GM12878 (cell line): ENCODE measurements at regions not wholly inside any gene's neighbourhood (a gene's known extent, or its start where the extent isn't known, plus 50 kb on each side); places are given as distances from the start of the nearest gene placed in this dataset.

Source experiments
- TF ChIP-seq, protein P1 (sequence below), 3 experiments: IDR thresholded peaks in 2 of 3; conservative IDR thresholded peaks in 1 of 3; 2 replicates each; pipeline ENCODE4 v1.5.1; 2011; ENCODE audit warnings: low read depth in 3 of 3, low read length in 3 of 3, mild to moderate bottlenecking in 3 of 3, control low read depth in 2 of 3, moderate library complexity in 2 of 3, inconsistent platforms in 1 of 3, mixed read lengths in 1 of 3; ENCODE audit not compliant: control insufficient read depth in 2 of 3, insufficient read depth in 1 of 3; ENCODE audit errors: extremely low read depth in 1 of 3
- TF ChIP-seq, protein P2 (sequence below): fragments of 450-650 bp; IDR thresholded peaks from 2 replicates; pipeline ENCODE4 v1.6.1; 2016; ENCODE audit warnings: mild to moderate bottlenecking

DNA sequence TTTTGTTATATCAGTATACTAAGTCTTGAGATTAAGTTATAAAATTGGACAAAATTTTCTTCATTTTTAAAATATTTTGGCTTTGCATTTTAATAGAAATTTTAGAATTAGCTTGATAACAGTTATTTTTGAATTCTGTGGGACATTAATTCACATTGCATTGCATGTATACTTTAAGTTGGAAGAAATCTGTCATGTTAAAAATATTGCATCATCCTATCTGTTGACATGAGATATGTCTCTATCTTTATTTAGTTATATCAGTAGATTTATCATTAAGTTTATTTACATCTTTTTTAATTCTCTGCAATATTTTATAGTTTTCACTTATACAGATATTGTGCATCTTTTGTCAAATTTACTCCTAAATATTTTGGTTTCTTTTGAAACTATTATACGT lies 904.6 kb upstream of the NR2F2 start:
- TF ChIP-seq, protein P1, sequence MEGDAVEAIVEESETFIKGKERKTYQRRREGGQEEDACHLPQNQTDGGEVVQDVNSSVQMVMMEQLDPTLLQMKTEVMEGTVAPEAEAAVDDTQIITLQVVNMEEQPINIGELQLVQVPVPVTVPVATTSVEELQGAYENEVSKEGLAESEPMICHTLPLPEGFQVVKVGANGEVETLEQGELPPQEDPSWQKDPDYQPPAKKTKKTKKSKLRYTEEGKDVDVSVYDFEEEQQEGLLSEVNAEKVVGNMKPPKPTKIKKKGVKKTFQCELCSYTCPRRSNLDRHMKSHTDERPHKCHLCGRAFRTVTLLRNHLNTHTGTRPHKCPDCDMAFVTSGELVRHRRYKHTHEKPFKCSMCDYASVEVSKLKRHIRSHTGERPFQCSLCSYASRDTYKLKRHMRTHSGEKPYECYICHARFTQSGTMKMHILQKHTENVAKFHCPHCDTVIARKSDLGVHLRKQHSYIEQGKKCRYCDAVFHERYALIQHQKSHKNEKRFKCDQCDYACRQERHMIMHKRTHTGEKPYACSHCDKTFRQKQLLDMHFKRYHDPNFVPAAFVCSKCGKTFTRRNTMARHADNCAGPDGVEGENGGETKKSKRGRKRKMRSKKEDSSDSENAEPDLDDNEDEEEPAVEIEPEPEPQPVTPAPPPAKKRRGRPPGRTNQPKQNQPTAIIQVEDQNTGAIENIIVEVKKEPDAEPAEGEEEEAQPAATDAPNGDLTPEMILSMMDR (IDR thresholded peaks at IDR 0.05 in 2 of 3, conservative IDR thresholded peaks at IDR 0.05 in 1 of 3; ENCODE audit: control insufficient read depth in 2 of 3, extremely low read depth in 1 of 3, insufficient read depth in 1 of 3, low read depth in 3 of 3, low read length in 3 of 3): no peak
- TF ChIP-seq, protein P2, sequence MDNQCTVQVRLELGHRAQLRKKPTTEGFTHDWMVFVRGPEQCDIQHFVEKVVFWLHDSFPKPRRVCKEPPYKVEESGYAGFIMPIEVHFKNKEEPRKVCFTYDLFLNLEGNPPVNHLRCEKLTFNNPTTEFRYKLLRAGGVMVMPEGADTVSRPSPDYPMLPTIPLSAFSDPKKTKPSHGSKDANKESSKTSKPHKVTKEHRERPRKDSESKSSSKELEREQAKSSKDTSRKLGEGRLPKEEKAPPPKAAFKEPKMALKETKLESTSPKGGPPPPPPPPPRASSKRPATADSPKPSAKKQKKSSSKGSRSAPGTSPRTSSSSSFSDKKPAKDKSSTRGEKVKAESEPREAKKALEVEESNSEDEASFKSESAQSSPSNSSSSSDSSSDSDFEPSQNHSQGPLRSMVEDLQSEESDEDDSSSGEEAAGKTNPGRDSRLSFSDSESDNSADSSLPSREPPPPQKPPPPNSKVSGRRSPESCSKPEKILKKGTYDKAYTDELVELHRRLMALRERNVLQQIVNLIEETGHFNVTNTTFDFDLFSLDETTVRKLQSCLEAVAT: no peak
